ENCODE measurements at regions not wholly inside any gene's neighbourhood (a gene's known extent, or its start where the extent isn't known, plus 50 kb on each side); places are given as distances from the start of the nearest gene placed in this dataset.

DNA sequence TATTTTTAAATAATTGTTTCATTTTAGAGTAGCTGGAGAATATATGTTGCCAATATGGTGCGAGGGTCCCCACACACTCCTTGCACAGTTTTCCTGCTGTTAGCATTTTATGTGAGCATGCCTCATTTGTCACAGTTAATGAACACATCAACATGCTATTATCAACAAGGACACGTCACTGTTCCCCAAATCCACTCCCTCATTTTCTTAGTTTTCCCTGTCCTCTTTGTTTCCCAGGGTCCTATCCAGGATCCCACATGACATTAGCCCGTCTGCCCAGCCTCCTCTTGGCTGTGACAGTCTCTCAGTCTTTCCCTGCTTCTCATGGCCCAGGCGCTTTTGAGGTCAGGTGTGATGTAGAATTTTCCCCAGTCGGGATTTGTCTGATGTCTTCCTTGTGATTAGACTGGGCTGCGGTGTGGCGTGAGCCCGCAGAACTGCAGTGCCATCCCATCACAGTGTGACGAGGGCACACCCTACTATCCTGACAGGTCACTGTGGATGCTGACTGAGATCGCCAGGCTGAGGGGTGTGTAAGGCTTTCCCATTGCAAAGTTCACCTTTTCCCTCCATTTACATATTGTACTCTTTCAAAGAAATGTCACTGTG, 450.6 kb upstream of the B3GAT1 start (continued):
- TF ChIP-seq CHD1 (IDR thresholded peaks at IDR 0.05; ENCODE audit: low read length), result no peak
- no peak for TF ChIP-seq TCF7 (IDR thresholded peaks at IDR 0.05; ENCODE audit: borderline replicate concordance)
- TF ChIP-seq ZNF184 (CRISPR knock-in tag; IDR thresholded peaks at IDR 0.05), result no peak
- no peak for TF ChIP-seq CHD4 (IDR thresholded peaks at IDR 0.05; ENCODE audit: insufficient read depth, insufficient replicate concordance, low read depth, low read length, poor library complexity, severe bottlenecking)

DNA sequence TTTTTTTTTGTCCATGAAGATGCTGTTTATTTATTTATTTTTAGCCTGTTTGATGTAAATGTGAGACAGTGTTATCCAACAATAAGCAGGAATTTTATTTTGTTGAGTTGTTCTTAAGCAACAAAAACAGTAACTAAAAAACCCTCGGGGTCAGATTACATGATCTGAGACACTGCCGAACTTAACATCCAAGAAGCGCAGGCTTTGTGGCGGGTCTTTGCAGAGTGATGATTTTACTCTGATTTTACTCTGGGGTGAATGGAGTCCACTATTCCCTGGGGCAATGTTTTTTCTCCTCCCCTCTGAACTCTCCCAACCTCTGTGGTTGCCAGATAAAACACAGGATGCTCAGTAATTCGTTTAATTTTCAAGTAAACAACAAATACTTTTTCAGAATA, 450.1 kb upstream of the B3GAT1 start:
- Histone ChIP-seq H3K4me1 (replicated peaks in 1 of 2; ENCODE audit: control insufficient read depth in 2 of 2, insufficient read depth in 2 of 2, low read length in 2 of 2) (no peaks in the 10 kb centered on the region), H3K27me3 (ENCODE audit: control insufficient read depth in 2 of 2, insufficient read depth in 2 of 2, low read length in 2 of 2) (peaks cover 0 to 4% of the 10 kb centered on the region in 2 experiments; a peak in 1 of 5 replicates), H2AFZ (ENCODE audit: low read depth, low read length) (no peak overlapping the region), H4K20me1 (replicated peaks; ENCODE audit: control insufficient read depth, insufficient read depth, low read length) (no peaks in the 10 kb centered on the region; the same call in none of the 2 replicates), H3K36me3 (ENCODE audit: control insufficient read depth, insufficient read depth, low read length) (no peaks in the 10 kb centered on the region), H3K79me2 (ENCODE audit: control insufficient read depth, insufficient read depth, low read length) (no peaks in the 10 kb centered on the region), H3K9me1 (ENCODE audit: control insufficient read depth, insufficient read depth, low read length) (no peaks in the 10 kb centered on the region), H3K9me3 (replicated peaks; ENCODE audit: control insufficient read depth, insufficient read depth, low read depth, low read length) (no peaks in the 10 kb centered on the region), H3K4me2 (ENCODE audit: insufficient read depth, low read length) (no peak overlapping the region), H3K27ac (ENCODE audit: extremely low read depth, low read depth, low read length) (no peak overlapping the region), H3K4me3 (no peak overlapping the region), H3K9ac (ENCODE audit: insufficient read depth in 1 of 2, low read depth in 2 of 2, low read length in 2 of 2) (no peak overlapping the region)
- ATAC-seq (no peak), DNase-seq (ENCODE audit: extremely low read depth in 1 of 4, low spot score in 3 of 4) (no peak), FAIRE-seq (no peak)
- POLR2A ChIA-PET, result interaction anchor here (0.6 kb wide), 1 partner anchor 136 kb away, joined by 3 read pairs; no protein-coding TSS in a partner anchor
- no peak for TF ChIP-seq PHF20 (IDR thresholded peaks at IDR 0.05; ENCODE audit: partially characterized antibody)
- no peak for TF ChIP-seq POLR3G (IDR thresholded peaks at IDR 0.05; ENCODE audit: extremely low read depth, insufficient read length, insufficient replicate concordance)
- TF ChIP-seq, protein P1, sequence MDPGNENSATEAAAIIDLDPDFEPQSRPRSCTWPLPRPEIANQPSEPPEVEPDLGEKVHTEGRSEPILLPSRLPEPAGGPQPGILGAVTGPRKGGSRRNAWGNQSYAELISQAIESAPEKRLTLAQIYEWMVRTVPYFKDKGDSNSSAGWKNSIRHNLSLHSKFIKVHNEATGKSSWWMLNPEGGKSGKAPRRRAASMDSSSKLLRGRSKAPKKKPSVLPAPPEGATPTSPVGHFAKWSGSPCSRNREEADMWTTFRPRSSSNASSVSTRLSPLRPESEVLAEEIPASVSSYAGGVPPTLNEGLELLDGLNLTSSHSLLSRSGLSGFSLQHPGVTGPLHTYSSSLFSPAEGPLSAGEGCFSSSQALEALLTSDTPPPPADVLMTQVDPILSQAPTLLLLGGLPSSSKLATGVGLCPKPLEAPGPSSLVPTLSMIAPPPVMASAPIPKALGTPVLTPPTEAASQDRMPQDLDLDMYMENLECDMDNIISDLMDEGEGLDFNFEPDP (CRISPR knock-in tag; IDR thresholded peaks at IDR 0.05), result no peak
- TF ChIP-seq SUPT5H (IDR thresholded peaks at IDR 0.05), result no peak
- TF ChIP-seq RBFOX2 (IDR thresholded peaks at IDR 0.05; ENCODE audit: low read depth, low read length), result no peak
- TF ChIP-seq, protein P2, sequence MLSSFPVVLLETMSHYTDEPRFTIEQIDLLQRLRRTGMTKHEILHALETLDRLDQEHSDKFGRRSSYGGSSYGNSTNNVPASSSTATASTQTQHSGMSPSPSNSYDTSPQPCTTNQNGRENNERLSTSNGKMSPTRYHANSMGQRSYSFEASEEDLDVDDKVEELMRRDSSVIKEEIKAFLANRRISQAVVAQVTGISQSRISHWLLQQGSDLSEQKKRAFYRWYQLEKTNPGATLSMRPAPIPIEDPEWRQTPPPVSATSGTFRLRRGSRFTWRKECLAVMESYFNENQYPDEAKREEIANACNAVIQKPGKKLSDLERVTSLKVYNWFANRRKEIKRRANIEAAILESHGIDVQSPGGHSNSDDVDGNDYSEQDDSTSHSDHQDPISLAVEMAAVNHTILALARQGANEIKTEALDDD (IDR thresholded peaks at IDR 0.05), result no peak
- WGBS (ENCODE audit: insufficient coverage, low coverage, missing lambda C conversion rate), result 2% methylated on average over 5 of the region's 5 CpGs
- CTCF ChIA-PET (ENCODE audit: low intra/inter-chr PET ratio), result no interaction called here
- no TSS peak for BruUV-seq (replicated peaks)
- in situ Hi-C loops (cut with MboI), result no loop called here
- intact Hi-C loops (cut with micrococcal nuclease), result no loop called here
